Calu3 (cell line): ENCODE measurements at regions not wholly inside any gene's neighbourhood (a gene's known extent, or its start where the extent isn't known, plus 50 kb on each side); places are given as distances from the start of the nearest gene placed in this dataset.

Experiments
- BruUV-seq: library from RNA; stranded (reverse); fragments of 400-500 nt; replicated peaks from 2 replicates; lab custom pipeline; 2021; lab: Mats Ljungman, UMichigan
- CTCF ChIA-PET: fragments of 300-600 bp; sonication (Branson Sonifier 250); formaldehyde crosslinking; loops from one replicate; lab custom pipeline; 2022; ENCODE audit warnings: antibody characterized with exemption; lab: Charles Lee
- DNase-seq: peaks from one replicate; pipeline ENCODE4 v3.0.0; 2022
- H3K27ac Mint-ChIP-seq: one replicate; pipeline ENCODE4 v1.8.0; 2022; ENCODE audit warnings: mixed read lengths; ENCODE audit not compliant: unreplicated experiment
- H3K27me3 Mint-ChIP-seq: one replicate; pipeline ENCODE4 v1.8.0; 2022; ENCODE audit warnings: mixed read lengths; ENCODE audit not compliant: unreplicated experiment
- H3K36me3 Mint-ChIP-seq: one replicate; pipeline ENCODE4 v1.8.0; 2022; ENCODE audit warnings: mild to moderate bottlenecking, moderate library complexity, mixed read lengths; ENCODE audit not compliant: insufficient read depth, unreplicated experiment
- H3K4me1 Mint-ChIP-seq: one replicate; pipeline ENCODE4 v1.8.0; 2022; ENCODE audit warnings: mild to moderate bottlenecking, low read depth, mixed read lengths; ENCODE audit not compliant: unreplicated experiment
- H3K4me3 Mint-ChIP-seq: one replicate; pipeline ENCODE4 v1.8.0; 2022; ENCODE audit warnings: mild to moderate bottlenecking, low read depth, moderate library complexity, mixed read lengths; ENCODE audit not compliant: unreplicated experiment
- H3K9me3 Mint-ChIP-seq: one replicate; pipeline ENCODE4 v1.8.0; 2022; ENCODE audit warnings: low read depth, mixed read lengths; ENCODE audit not compliant: unreplicated experiment
- CTCF ChIP-seq: fragments of 200-600 bp; IDR thresholded peaks from one replicate; pipeline ENCODE4 v1.8.0; 2022; ENCODE audit warnings: antibody characterized with exemption; ENCODE audit not compliant: unreplicated experiment
- intact Hi-C: fragments of 100-400 bp; cut with micrococcal nuclease; formaldehyde crosslinking; loops from one replicate; pipeline ENCODE4 v1.10.0; 2022; ENCODE audit not compliant: unreplicated experiment

GRCh38 chr12:91973813-91974212 is 171.8 kb downstream of the BTG1 start:
- Mint-ChIP-seq H3K36me3 (no peaks in the 10 kb centered on the region), H3K4me3 (no peak overlapping the region), H3K4me1 (no peaks in the 10 kb centered on the region), H3K9me3 (peaks cover 2% of the 10 kb centered on the region), H3K27ac (no peak overlapping the region), H3K27me3 (no peaks in the 10 kb centered on the region)
- DNase-seq = no peak
- intact Hi-C loops = no loop called here
- no TSS peak for BruUV-seq
- no peak for TF ChIP-seq CTCF
- CTCF ChIA-PET = no interaction called here

DNA sequence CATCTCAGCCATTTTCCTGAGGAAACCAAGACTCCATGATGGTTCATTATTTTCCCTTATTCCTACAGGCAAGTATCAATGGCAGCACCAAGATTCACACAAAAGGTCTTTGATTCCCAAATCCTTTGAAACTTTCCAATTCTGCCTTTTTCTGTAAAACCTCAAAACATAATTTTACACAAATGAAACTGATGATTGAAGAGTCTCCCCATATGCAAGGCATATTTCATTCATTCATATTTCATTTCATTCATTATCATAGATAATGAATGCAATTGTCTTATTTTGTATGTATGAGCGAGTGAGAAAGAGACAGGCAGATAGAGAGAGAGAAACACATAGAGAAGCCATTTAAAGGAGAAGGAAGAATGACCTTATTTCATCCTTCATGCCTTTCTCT is 172.8 kb downstream of the BTG1 start:
- DNase-seq = no peak
- CTCF ChIA-PET = no interaction called here
- no peak overlapping the region for H3K4me3 Mint-ChIP-seq
- TF ChIP-seq CTCF = no peak
- H3K36me3 Mint-ChIP-seq = no peaks in the 10 kb centered on the region
- no peak overlapping the region for H3K27ac Mint-ChIP-seq
- peaks cover 2% of the 10 kb centered on the region for H3K9me3 Mint-ChIP-seq
- no TSS peak for BruUV-seq
- no peaks in the 10 kb centered on the region for H3K4me1 Mint-ChIP-seq
- H3K27me3 Mint-ChIP-seq = no peaks in the 10 kb centered on the region
- intact Hi-C loops = no loop called here

- intact Hi-C loops = no loop called here
- no peak for DNase-seq
- H3K27ac Mint-ChIP-seq = no peak overlapping the region
- peaks cover 2% of the 10 kb centered on the region for H3K9me3 Mint-ChIP-seq
- BruUV-seq = no TSS peak
- CTCF ChIA-PET = no interaction called here
- H3K36me3 Mint-ChIP-seq = no peaks in the 10 kb centered on the region
- no peak for TF ChIP-seq CTCF
- no peaks in the 10 kb centered on the region for H3K4me1 Mint-ChIP-seq
- no peaks in the 10 kb centered on the region for H3K27me3 Mint-ChIP-seq
- H3K4me3 Mint-ChIP-seq = no peak overlapping the region
Observed at GRCh38 chr12:91968777-91969171, 176.9 kb downstream of the BTG1 start.

- Mint-ChIP-seq H3K4me1 (no peaks in the 10 kb centered on the region), H3K36me3 (no peaks in the 10 kb centered on the region), H3K4me3 (no peak overlapping the region), H3K27ac (no peak overlapping the region), H3K9me3 (peaks cover 2% of the 10 kb centered on the region), H3K27me3 (no peaks in the 10 kb centered on the region)
- DNase-seq = no peak
- no peak for TF ChIP-seq CTCF
- no TSS peak for BruUV-seq
- intact Hi-C loops = no loop called here
- CTCF ChIA-PET = interaction anchor here (1.0 kb wide), 1 partner anchor 14 kb away, joined by 5 read pairs; no protein-coding TSS in a partner anchor
Observed at GRCh38 chr12:91968076-91968776, 177.4 kb downstream of the BTG1 start.
